ENCODE measurements at regions not wholly inside any gene's neighbourhood (a gene's known extent, or its start where the extent isn't known, plus 50 kb on each side); places are given as distances from the start of the nearest gene placed in this dataset.
"Not testable (repeated sequence)": the region's sequence is repeated elsewhere in the genome, so short reads cannot be mapped to it uniquely, and the experiment has no call there.

GRCh38 chr4:118474001-118474626 is 121.3 kb upstream of the PRSS12 start:
- H3K9me3 Mint-ChIP-seq; H3K27ac Mint-ChIP-seq; H3K27me3 Mint-ChIP-seq; H3K4me1 Mint-ChIP-seq (ENCODE audit: low read depth); DNase-seq; H3K36me3 Mint-ChIP-seq (ENCODE audit: low read depth); H3K4me3 Mint-ChIP-seq: not testable (repeated sequence)

- not testable (repeated sequence) for H3K4me1 Mint-ChIP-seq (ENCODE audit: low read depth); H3K27ac Mint-ChIP-seq; DNase-seq; H3K9me3 Mint-ChIP-seq; H3K36me3 Mint-ChIP-seq (ENCODE audit: low read depth); H3K4me3 Mint-ChIP-seq; H3K27me3 Mint-ChIP-seq
Measured at GRCh38 chr4:118474771-118475170, 122.0 kb upstream of the PRSS12 start.

- not testable (repeated sequence) for H3K4me3 Mint-ChIP-seq; H3K27me3 Mint-ChIP-seq; H3K4me1 Mint-ChIP-seq (ENCODE audit: low read depth); H3K36me3 Mint-ChIP-seq (ENCODE audit: low read depth); H3K27ac Mint-ChIP-seq; H3K9me3 Mint-ChIP-seq; DNase-seq
Measured at GRCh38 chr4:118475901-118476300, 123.1 kb upstream of the PRSS12 start.

GRCh38 chr4:118477826-118478225 is 125.0 kb upstream of the PRSS12 start:
- not testable (repeated sequence) for H3K4me3 Mint-ChIP-seq; H3K27ac Mint-ChIP-seq; H3K4me1 Mint-ChIP-seq (ENCODE audit: low read depth); H3K36me3 Mint-ChIP-seq (ENCODE audit: low read depth); H3K9me3 Mint-ChIP-seq; H3K27me3 Mint-ChIP-seq; DNase-seq

- H3K4me3 Mint-ChIP-seq; H3K36me3 Mint-ChIP-seq (ENCODE audit: low read depth); H3K27me3 Mint-ChIP-seq; H3K27ac Mint-ChIP-seq; H3K9me3 Mint-ChIP-seq; DNase-seq; H3K4me1 Mint-ChIP-seq (ENCODE audit: low read depth): not testable (repeated sequence)
Measured at GRCh38 chr4:118485801-118486314, 133.1 kb upstream of the PRSS12 start.

GRCh38 chr4:118492963-118493362 is 140.2 kb upstream of the PRSS12 start:
- not testable (repeated sequence) for H3K27ac Mint-ChIP-seq; DNase-seq; H3K4me1 Mint-ChIP-seq (ENCODE audit: low read depth); H3K4me3 Mint-ChIP-seq; H3K36me3 Mint-ChIP-seq (ENCODE audit: low read depth); H3K9me3 Mint-ChIP-seq
- H3K27me3 Mint-ChIP-seq: peaks cover 10% of the 10 kb centered on the region

GRCh38 chr4:118494437-118494836 is 141.6 kb upstream of the PRSS12 start:
- DNase-seq; H3K4me1 Mint-ChIP-seq (ENCODE audit: low read depth); H3K9me3 Mint-ChIP-seq; H3K27ac Mint-ChIP-seq; H3K36me3 Mint-ChIP-seq (ENCODE audit: low read depth); H3K4me3 Mint-ChIP-seq: not testable (repeated sequence)
- peaks cover 10% of the 10 kb centered on the region for H3K27me3 Mint-ChIP-seq

- H3K27ac Mint-ChIP-seq; H3K4me3 Mint-ChIP-seq; H3K27me3 Mint-ChIP-seq; DNase-seq; H3K36me3 Mint-ChIP-seq (ENCODE audit: low read depth); H3K9me3 Mint-ChIP-seq; H3K4me1 Mint-ChIP-seq (ENCODE audit: low read depth): not testable (repeated sequence)
Measured at GRCh38 chr4:118502967-118503366, 150.2 kb upstream of the PRSS12 start.

- not testable (repeated sequence) for H3K4me1 Mint-ChIP-seq (ENCODE audit: low read depth); H3K27me3 Mint-ChIP-seq; H3K4me3 Mint-ChIP-seq; H3K36me3 Mint-ChIP-seq (ENCODE audit: low read depth); H3K27ac Mint-ChIP-seq; DNase-seq; H3K9me3 Mint-ChIP-seq
Measured at GRCh38 chr4:118504927-118505326, 152.1 kb upstream of the PRSS12 start.

GRCh38 chr4:118505491-118505890 is 152.7 kb upstream of the PRSS12 start:
- not testable (repeated sequence) for H3K4me3 Mint-ChIP-seq

GRCh38 chr4:118512870-118513269 is 160.1 kb upstream of the PRSS12 start:
- not testable (repeated sequence) for H3K27me3 Mint-ChIP-seq; H3K4me1 Mint-ChIP-seq (ENCODE audit: low read depth); H3K27ac Mint-ChIP-seq; H3K36me3 Mint-ChIP-seq (ENCODE audit: low read depth); DNase-seq; H3K4me3 Mint-ChIP-seq; H3K9me3 Mint-ChIP-seq

More at GRCh38 chr4:118505491-118505890, 152.7 kb upstream of the PRSS12 start:
- not testable (repeated sequence) for H3K27ac Mint-ChIP-seq; H3K4me1 Mint-ChIP-seq (ENCODE audit: low read depth); DNase-seq; H3K36me3 Mint-ChIP-seq (ENCODE audit: low read depth); H3K9me3 Mint-ChIP-seq; H3K27me3 Mint-ChIP-seq

- H3K4me1 Mint-ChIP-seq (ENCODE audit: low read depth); H3K9me3 Mint-ChIP-seq; H3K27ac Mint-ChIP-seq; DNase-seq; H3K4me3 Mint-ChIP-seq; H3K36me3 Mint-ChIP-seq (ENCODE audit: low read depth); H3K27me3 Mint-ChIP-seq: not testable (repeated sequence)
Measured at GRCh38 chr4:118514332-118514731, 161.5 kb upstream of the PRSS12 start.

- H3K4me3 Mint-ChIP-seq; H3K27ac Mint-ChIP-seq; DNase-seq; H3K36me3 Mint-ChIP-seq (ENCODE audit: low read depth); H3K9me3 Mint-ChIP-seq; H3K27me3 Mint-ChIP-seq; H3K4me1 Mint-ChIP-seq (ENCODE audit: low read depth): not testable (repeated sequence)
Measured at GRCh38 chr4:118516107-118516506, 163.3 kb upstream of the PRSS12 start.

GRCh38 chr4:118530107-118530506 is 155.1 kb upstream of the METTL14 start:
- H3K4me1 Mint-ChIP-seq (ENCODE audit: low read depth); H3K4me3 Mint-ChIP-seq; H3K27ac Mint-ChIP-seq; H3K27me3 Mint-ChIP-seq; H3K9me3 Mint-ChIP-seq; H3K36me3 Mint-ChIP-seq (ENCODE audit: low read depth); DNase-seq: not testable (repeated sequence)

- not testable (repeated sequence) for H3K27me3 Mint-ChIP-seq; H3K36me3 Mint-ChIP-seq (ENCODE audit: low read depth); H3K4me3 Mint-ChIP-seq; DNase-seq; H3K27ac Mint-ChIP-seq; H3K9me3 Mint-ChIP-seq; H3K4me1 Mint-ChIP-seq (ENCODE audit: low read depth)
Measured at GRCh38 chr4:118531947-118532346, 153.2 kb upstream of the METTL14 start.

- not testable (repeated sequence) for H3K27me3 Mint-ChIP-seq; H3K36me3 Mint-ChIP-seq (ENCODE audit: low read depth); DNase-seq; H3K4me3 Mint-ChIP-seq; H3K9me3 Mint-ChIP-seq; H3K4me1 Mint-ChIP-seq (ENCODE audit: low read depth); H3K27ac Mint-ChIP-seq
Measured at GRCh38 chr4:118535788-118536187, 149.4 kb upstream of the METTL14 start.
